CD4-positive, alpha-beta T cell treated with Interferon alpha-2 for 1 hour (primary cell): ENCODE measurements at regions not wholly inside any gene's neighbourhood (a gene's known extent, or its start where the extent isn't known, plus 50 kb on each side); places are given as distances from the start of the nearest gene placed in this dataset.

Experiments
- DNase-seq, 2 donors: peaks; one replicate each; pipeline ENCODE4 v3.0.0-alpha.2; 2020 to 2022

DNA sequence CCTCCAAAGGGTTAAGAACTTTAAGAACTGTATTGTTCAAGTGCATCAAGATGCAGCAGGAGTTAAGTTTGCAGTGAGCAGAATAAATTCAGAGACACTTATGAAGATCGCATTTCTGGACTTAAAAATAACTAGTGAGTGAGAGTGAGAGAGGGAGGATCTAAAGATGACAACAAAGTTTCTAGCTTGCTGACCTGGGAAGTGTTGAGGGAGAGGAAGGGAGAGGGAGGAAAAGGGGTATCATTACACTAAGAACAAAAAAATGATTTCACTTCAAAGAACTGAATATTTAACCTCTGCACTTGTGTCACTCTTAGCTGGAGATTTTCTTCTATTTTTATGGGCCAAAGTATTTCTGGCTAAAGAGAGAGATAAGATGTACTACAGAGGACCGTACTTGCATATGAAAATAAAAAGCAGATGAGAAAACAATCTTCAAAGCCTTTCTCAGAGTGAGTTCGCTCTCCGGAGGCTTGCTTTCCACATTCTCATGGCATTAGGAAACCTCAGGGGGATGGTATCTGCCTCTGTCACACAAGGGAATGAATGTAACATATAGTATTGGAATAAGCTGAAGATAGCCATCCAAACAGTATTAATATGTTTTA, 91.4 kb upstream of the TJP1 start:
- no peak for DNase-seq

DNA sequence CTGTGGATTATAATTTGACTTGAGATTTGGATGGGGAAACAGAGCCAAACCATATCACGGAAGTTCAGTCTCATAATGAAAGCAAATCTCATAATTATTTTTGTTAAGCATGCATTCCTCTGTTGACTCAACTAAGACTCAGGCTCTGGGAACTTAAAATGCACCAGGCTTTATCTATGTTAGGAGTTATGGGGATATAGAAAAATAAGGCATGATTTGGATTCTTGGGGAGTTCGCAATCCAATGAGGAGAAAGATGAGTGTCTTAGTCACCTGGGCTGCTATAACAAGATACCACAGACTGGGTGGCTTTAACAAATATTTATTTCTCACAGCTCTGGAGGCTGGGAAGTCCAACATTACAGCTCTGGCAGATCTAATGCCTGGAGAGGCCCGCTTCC, 89.4 kb upstream of the TJP1 start:
- DNase-seq, result no peak

DNA sequence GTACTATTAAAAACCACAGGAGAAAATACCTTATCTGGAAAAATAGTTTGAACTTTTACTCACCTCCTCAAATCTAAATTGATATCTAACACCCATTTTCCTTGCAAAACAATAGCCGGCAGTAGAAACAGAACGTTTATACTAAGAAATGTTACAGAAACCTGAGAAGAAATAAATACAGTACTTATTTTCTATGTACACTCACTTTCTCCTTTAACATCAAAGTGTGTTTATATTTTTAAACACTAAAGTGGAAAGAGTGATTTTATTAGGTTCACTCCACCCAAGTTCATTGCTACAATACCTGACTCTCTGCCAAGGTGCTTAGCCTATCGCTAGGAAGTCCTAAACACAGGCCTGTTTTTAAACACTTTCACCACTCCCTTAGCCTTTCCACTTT, 87.8 kb upstream of the TJP1 start:
- DNase-seq, result no peak

- DNase-seq, result no peak
These were observed 82.6 kb upstream of the TJP1 start for GRCh38 chr15:29904757-29905417.

GRCh38 chr15:29903785-29904464, 81.7 kb upstream of the TJP1 start:
- DNase-seq, result no peak

DNA sequence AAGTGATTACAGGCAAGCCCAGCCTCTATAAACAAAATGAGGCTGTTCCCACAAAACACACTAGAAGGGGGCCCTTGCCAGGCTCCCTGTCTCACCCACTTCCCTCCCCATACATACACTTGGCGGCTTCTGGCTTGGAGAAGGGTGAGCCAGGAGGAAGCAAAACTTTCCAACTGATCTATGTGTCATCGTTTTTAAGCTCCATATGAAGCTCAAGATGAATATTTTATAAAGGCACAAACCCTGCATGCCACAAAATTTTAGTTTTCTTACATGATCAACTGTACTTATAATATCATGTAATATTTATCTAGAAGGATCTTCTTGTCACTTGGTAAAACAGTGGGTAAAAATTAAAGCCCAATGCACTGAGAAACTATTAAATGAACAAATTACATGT, 80.8 kb upstream of the TJP1 start:
- DNase-seq, result no peak

DNA sequence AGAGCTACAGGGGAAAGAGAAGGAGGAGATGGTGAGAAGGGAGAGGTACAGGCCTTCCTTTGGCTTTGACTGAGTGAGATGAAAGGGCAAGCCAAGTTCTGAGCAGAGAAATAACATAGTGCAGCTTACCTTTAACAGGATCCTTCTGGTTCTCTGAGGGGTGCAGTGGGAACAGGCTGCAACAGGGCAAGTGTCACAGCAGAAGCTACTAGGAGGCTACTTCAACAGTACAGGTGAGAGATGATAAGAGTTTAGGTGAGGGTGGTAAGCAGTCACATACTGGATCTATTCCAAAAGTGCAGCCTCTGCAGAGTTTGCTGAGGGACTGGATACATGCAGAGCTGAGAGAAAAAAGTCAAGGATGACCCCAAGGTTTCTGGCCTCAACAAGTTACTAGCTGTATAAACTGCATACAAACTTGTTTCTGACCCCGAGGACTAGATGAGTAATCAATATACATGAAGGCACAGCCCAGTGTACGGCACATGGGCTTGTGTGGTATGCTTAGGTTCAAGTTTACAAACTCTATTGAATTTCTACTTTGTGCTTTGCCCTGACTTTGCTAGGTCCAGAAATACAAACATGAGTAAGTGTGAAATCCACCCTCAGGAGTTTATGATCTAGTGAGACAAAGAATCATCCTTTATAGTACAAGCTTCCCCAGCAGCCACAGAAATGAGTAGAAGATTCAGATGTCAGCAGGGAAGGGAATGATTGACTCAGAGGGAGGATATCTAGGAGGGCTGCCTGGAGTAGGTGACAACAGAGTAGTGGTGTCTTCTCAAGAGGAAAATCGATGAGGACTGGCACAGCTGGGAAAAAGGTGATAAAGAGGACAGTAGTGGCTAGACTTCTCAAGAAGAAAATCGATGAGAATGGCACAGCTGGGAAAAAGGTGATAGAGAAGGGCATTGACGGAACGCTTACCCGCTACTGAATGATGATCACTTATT, 78.2 kb upstream of the TJP1 start:
- no peak for DNase-seq

DNA sequence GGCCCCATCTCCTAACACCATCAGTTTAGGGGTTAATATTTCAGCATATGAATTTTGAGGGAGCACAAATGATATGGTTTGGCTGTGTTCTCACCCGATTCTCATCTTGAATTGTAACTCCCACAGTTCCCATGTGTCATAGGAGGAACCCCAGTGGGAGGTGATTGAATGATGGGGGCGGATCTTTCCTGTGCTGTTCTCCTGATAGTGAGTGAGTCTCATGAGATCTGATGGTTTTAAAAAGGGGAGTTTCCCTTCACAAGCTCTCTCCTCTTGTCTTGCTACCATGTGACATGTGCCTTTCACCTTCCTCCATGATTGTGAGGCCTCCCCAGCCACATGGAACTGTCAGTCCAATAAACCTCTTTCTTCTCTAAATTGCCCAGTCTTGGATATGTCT, 73.8 kb upstream of the TJP1 start:
- DNase-seq, result no peak

DNA sequence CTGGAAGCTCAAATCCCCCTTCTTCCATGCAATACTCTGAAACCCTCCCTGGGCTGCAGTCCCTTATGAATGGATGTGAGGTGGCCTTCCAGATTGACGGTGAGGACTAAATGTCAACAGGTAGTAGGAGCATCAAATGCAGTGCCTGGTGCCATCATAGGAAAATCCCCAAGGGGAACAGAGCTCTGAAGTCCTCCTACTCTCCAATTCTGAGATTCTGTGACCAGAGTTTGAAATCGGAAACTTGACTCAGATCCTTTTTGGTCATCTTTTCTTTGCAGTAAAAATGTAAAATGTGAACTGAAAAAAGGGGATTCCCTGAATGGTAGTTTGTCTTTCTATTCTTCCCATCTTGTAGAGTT, 68.8 kb upstream of the TJP1 start:
- DNase-seq, result no peak

DNA sequence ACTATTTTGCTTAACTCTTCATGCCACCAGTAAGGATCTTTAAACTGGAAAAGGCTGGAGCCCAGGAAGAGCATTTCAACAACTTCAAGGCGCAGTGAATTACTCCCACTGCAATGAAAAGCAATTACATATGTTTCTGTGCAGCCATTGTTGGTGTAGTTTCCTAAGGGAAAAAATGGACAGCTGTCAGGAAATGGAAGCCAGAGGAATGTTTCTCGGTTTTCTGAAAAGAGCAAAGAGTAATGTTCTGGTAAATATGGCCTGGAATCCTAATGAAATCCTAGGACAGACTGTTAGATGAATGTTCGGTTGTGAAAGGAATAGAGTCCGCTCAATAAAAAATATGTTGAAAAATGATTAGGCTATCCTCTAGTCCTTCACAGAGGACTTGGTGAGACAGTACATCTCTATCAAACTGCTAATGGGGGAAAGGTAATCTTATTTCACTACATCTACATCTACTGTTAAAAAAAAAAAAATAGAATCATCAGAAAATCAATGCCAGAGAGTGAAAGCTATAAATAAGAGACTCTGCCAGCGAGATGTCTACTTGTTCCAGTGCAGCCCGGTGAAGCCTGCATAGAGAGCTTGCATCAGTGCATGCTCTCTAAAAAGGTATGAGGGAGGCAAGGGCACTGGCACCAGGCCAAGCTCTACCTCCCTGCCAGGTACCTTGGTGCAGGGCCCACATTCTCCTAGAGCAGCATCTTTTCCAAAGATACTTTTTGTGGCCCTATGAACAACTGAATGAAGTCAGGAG, 68.2 kb upstream of the TJP1 start:
- no peak for DNase-seq

DNA sequence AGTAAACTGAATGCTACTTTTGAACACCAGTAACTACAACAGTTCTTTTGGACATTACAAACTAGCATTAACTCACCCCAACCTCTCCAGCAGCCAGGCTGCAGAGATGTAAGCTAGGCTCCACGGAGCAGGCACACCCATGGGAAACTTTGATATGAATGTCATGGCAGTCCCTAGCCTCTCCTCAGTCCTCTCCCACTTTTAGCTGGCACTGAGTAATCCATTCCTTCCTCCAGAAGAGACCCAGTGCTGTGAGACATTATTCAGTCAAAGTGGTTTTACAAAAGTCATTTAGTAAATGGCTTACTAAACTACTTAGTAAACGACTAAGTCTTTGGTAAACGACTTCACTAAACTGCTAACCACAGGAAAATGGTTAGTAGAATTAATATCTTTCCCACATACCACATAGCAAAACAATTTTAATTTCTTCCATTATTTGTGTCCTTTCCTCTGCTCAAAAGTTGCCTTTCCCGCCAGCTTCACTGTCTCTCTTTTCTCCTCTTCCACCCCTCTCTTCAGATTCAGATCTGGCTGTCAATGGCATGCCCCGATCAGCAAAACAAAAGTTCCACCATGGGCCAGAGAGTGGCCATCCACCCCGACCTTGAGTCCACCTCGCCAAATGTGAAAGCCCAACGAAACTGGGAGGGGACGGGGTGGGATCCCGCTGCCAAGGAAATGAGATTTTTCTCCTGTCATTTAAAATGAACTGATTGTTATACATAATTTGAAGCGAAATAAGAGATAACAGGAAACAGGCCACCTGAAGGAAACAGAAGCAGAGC, 67.5 kb upstream of the TJP1 start:
- no peak for DNase-seq

DNA sequence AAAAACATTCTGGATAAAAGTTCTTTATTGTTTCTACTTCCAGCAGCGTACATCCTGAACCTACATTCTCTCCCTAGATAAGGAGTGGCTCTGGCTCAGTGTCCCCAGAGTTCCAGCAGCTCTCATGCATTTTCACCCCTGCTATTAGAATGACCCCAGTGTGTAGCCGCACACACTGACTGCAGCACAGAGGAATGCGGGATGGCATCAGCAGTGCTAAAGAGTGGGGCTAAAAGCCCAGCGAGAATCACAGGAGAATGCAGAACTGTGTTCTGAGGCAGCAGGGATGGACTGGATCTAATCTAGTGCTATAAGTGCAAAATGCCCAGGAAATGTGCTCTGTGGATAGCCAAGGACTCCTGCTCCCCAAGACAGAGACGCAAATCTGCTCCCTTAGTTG, 66.4 kb upstream of the TJP1 start:
- no peak for DNase-seq

- DNase-seq, result no peak
These were observed 65.5 kb upstream of the TJP1 start for GRCh38 chr15:29887721-29888120.

DNA sequence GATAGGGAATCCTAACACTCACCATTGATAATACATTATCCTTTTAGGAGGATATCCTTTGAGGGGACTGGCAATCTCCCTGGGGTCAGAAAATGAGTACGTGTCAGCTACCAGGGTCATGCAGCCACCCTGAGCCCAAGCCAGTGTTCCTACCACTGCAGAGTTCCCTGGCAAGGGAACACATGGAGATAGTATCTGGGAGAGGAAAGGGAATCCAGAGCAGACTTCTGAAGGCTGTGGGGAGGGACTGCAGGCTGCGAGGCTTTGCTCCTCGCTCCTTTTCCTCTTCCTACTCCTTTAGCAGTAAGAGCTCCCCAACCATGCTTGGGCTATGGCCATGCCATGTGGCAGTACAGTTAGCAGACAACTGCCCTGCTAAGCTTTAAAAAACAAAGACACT, 62.9 kb upstream of the TJP1 start:
- DNase-seq, result no peak

DNA sequence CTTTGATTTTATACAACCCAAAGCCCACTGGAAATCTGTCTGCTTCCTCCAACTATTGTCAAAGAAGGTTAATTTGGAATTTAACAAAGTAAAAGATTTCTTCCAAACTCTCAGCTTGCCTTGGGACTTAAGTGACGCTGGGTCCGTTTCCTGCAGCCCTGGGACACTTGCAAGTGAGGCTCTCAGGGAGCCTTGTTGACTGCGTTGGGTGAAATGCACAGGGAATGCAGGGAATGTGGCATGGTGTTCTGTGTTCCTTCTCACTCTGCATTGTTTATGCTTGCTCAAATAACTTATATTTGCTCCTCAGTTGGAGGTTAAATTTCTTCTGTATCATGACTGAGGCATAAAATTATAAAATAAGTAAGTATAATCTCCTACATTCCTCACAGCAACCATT, 60.9 kb upstream of the TJP1 start:
- DNase-seq, result no peak

DNA sequence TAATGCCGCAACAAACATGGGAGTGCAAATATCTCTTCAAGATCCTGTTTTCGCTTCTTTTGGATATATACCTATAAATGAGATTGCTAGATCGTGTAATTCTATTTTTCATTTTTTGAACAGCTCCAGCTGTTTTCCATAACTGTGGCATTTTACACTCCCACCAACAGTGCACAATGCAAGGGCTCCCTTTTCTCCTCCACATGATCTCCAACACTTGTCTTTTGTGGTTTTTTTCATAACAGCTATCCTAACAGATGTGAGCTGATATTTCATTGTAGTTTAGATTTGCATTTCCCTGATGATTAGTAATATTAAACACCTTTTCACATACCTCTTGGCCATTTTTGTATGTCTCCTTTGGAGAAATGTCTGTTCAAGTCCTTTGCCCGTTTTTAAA, 58.6 kb upstream of the TJP1 start:
- no peak for DNase-seq

GRCh38 chr15:29880341-29880740, 58.1 kb upstream of the TJP1 start:
- no peak for DNase-seq

DNA sequence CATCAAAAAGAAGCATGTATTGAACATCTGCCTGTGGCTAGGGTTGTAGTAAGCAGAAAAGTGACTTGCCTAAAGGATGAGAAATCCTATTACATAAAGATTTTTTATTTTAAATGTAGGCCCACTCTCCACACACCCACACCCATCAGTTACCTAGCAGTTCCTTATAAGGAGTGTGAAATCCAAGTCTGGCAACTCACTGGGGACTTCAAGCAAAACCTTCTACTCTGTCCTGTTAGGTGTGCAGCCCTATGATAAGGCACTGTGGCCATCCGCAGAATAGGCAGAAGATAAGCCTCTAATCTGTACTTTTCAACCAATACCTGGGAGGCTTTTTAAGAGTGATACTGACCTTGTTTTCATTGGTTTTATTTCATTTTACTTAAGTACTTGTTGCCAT, 52.7 kb upstream of the TJP1 start:
- DNase-seq, result no peak

GRCh38 chr15:29873947-29874411, 51.7 kb upstream of the TJP1 start:
- no peak for DNase-seq

DNA sequence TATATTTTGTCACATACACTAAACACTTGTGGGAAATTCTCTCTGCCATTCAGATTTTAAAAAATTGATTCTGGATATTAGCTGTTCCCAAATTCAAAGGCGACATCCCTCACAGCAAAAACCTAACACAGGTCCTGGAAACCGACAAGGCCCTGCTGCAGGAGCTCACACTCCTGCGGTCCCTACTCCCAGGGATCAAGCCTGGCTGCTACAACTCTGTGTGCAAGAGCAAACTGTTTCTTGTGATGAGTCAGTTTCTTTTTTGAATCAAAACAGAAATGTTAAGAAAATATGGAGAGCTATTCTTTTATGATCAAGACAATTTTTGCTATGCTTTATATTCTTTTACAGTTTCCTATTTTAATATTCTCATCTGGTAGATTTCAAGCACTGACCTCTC, 51.0 kb upstream of the TJP1 start:
- no peak for DNase-seq

DNA sequence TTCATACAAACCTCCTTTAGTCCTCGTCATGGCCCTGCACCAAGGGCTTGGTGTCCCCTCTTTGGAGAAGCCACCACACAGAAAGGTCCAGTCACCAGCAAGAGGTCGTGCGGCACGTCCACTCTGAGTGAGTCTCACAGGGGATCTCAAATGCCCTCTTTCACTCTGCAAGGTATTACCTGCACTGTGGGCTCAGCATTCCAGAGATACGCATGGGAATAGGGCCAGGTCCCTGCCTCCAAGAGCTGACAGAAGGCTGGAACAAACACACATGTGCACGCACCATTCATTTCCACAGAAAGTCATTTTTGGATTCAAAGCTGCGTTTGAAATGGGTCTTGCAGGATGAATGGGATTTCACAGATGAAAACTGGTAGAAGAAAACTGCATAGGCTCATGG, 50.4 kb upstream of the TJP1 start:
- no peak for DNase-seq
